ENCODE measurements at regions not wholly inside any gene's neighbourhood (a gene's known extent, or its start where the extent isn't known, plus 50 kb on each side); places are given as distances from the start of the nearest gene placed in this dataset.

- Histone ChIP-seq H3K4me3 (ENCODE audit: low read depth in 2 of 2, low read length in 1 of 2) (no peak overlapping the region), H4K20me1 (ENCODE audit: insufficient read depth) (no peaks in the 10 kb centered on the region), H3K9ac (no peak overlapping the region), H3K4me1 (ENCODE audit: control insufficient read depth in 1 of 2, insufficient read depth in 2 of 2, low read depth in 1 of 2, low read length in 1 of 2) (no peaks in the 10 kb centered on the region), H3K36me3 (replicated peaks in 1 of 2; ENCODE audit: control insufficient read depth in 1 of 2, insufficient read depth in 2 of 2, low read length in 1 of 2) (no peaks in the 10 kb centered on the region), H3F3A (replicated peaks; ENCODE audit: insufficient read depth) (no peaks in the 10 kb centered on the region), H3K79me2 (ENCODE audit: insufficient read depth) (no peaks in the 10 kb centered on the region), H2AFZ (ENCODE audit: low read depth) (no peak overlapping the region), H3K27ac (ENCODE audit: low read depth in 2 of 2, low read length in 1 of 2) (no peak overlapping the region), H3K27me3 (ENCODE audit: insufficient read depth) (peaks cover 5% of the 10 kb centered on the region; the same call in 1 of the 2 replicates), H3K4me2 (no peak overlapping the region), H3K9me2 (no peaks in the 10 kb centered on the region), H3K9me3 (no peaks in the 10 kb centered on the region)
- no peak for DNase-seq
- CTCF ChIA-PET: interaction anchor here (1.9 kb wide), 1 partner anchor 10 kb away, joined by 7 read pairs; no protein-coding TSS in a partner anchor
- 5% methylated on average over 3 of the region's 3 CpGs for WGBS (ENCODE audit: low lambda C conversion rate)
- TF ChIP-seq GABPA (IDR thresholded peaks at IDR 0.05; ENCODE audit: low read depth) (no peak), FOXM1 (IDR thresholded peaks at IDR 0.05; ENCODE audit: low read depth) (no peak), TAF1 (IDR thresholded peaks at IDR 0.05; ENCODE audit: borderline replicate concordance, low read depth, low read length) (no peak), ZBTB33 (IDR thresholded peaks at IDR 0.05; ENCODE audit: borderline replicate concordance, low read depth) (no peak), USF2 (IDR thresholded peaks at IDR 0.05; ENCODE audit: borderline replicate concordance, low read depth, low read length) (no peak), JUND (IDR thresholded peaks at IDR 0.05) (no peak), RFX5 (IDR thresholded peaks at IDR 0.05; ENCODE audit: low read length) (no peak), TEAD4 (IDR thresholded peaks at IDR 0.05; ENCODE audit: borderline replicate concordance, insufficient read depth) (no peak), YY1 (IDR thresholded peaks at IDR 0.05; ENCODE audit: low read depth) (no peak), RAD21 (IDR thresholded peaks at IDR 0.05; ENCODE audit: low read length) (no peak)
- TF ChIP-seq, protein P1, sequence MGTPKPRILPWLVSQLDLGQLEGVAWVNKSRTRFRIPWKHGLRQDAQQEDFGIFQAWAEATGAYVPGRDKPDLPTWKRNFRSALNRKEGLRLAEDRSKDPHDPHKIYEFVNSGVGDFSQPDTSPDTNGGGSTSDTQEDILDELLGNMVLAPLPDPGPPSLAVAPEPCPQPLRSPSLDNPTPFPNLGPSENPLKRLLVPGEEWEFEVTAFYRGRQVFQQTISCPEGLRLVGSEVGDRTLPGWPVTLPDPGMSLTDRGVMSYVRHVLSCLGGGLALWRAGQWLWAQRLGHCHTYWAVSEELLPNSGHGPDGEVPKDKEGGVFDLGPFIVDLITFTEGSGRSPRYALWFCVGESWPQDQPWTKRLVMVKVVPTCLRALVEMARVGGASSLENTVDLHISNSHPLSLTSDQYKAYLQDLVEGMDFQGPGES (IDR thresholded peaks at IDR 0.05; ENCODE audit: low read depth, low read length): no peak
- TF ChIP-seq, protein P2, sequence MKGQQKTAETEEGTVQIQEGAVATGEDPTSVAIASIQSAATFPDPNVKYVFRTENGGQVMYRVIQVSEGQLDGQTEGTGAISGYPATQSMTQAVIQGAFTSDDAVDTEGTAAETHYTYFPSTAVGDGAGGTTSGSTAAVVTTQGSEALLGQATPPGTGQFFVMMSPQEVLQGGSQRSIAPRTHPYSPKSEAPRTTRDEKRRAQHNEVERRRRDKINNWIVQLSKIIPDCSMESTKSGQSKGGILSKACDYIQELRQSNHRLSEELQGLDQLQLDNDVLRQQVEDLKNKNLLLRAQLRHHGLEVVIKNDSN (IDR thresholded peaks at IDR 0.05; ENCODE audit: borderline replicate concordance, low read depth): no peak
- POLR2A ChIA-PET: no interaction called here
Measured at GRCh38 chrX:140944710-140945109, 57.7 kb upstream of the SPANXB1 start.

- 15% methylated on average over 5 of the region's 5 CpGs for WGBS (ENCODE audit: low lambda C conversion rate)
- ChIA-PET POLR2A (no interaction called here), CTCF (no interaction called here)
- Histone ChIP-seq H3K27me3 (ENCODE audit: insufficient read depth) (no peaks in the 10 kb centered on the region; the same call in 1 of the 2 replicates), H2AFZ (ENCODE audit: low read depth) (no peak overlapping the region), H3K4me1 (ENCODE audit: control insufficient read depth in 1 of 2, insufficient read depth in 2 of 2, low read depth in 1 of 2, low read length in 1 of 2) (no peaks in the 10 kb centered on the region), H3K9me3 (no peaks in the 10 kb centered on the region), H3K79me2 (ENCODE audit: insufficient read depth) (no peaks in the 10 kb centered on the region), H3K36me3 (replicated peaks in 1 of 2; ENCODE audit: control insufficient read depth in 1 of 2, insufficient read depth in 2 of 2, low read length in 1 of 2) (no peaks in the 10 kb centered on the region), H3K4me2 (no peak overlapping the region), H3K9me2 (no peaks in the 10 kb centered on the region), H3K9ac (no peak overlapping the region), H3K27ac (ENCODE audit: low read depth in 2 of 2, low read length in 1 of 2) (no peak overlapping the region), H4K20me1 (ENCODE audit: insufficient read depth) (no peaks in the 10 kb centered on the region), H3F3A (replicated peaks; ENCODE audit: insufficient read depth) (no peaks in the 10 kb centered on the region), H3K4me3 (ENCODE audit: low read depth in 2 of 2, low read length in 1 of 2) (no peak overlapping the region)
- TF ChIP-seq, protein P2 (IDR thresholded peaks at IDR 0.05; ENCODE audit: borderline replicate concordance, low read depth): no peak
- no peak for DNase-seq
Measured at GRCh38 chrX:140948827-140949226, 53.6 kb upstream of the SPANXB1 start.
